ENCODE measurements at regions not wholly inside any gene's neighbourhood (a gene's known extent, or its start where the extent isn't known, plus 50 kb on each side); places are given as distances from the start of the nearest gene placed in this dataset.

DNA sequence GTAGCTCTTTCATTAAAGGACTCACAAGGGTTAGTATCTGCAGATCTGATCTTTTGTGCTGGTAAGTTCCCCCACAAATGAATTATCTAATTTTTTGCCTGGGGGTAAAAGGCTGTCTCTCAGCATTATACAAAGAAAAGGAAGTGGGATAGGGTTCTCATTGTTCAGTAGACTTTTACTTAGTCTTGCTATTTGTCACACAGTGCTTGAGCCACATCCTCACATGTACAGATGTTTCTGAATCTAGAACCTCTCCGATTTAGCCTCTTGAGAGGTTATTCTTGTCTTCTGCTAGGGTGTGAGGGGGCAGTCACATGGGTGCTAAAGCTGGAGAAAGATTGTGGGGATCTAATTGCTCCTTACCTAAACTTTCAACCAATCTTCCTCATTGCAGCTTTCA is 93.0 kb downstream of the SLC41A2 start:
- H3K27me3 ChIP-seq (ENCODE audit: insufficient read depth, low read depth, low read length), result no peaks in the 10 kb centered on the region
- no peak overlapping the region for H2AFZ ChIP-seq (ENCODE audit: low read depth, low read length)
- H3K9me2 ChIP-seq (ENCODE audit: insufficient read depth, low read length), result no peaks in the 10 kb centered on the region
- no peak overlapping the region for H3K4me2 ChIP-seq (ENCODE audit: low read length)
- no peaks in the 10 kb centered on the region for H3F3A ChIP-seq (ENCODE audit: insufficient read depth, low read length, poor library complexity, severe bottlenecking)
- H4K20me1 ChIP-seq (ENCODE audit: insufficient read depth), result no peaks in the 10 kb centered on the region
- H3K36me3 ChIP-seq (ENCODE audit: insufficient read depth, low read length), result no peaks in the 10 kb centered on the region
- no peaks in the 10 kb centered on the region for H3K79me2 ChIP-seq (replicated peaks; ENCODE audit: insufficient read depth, low read length)
- no peak overlapping the region for H3K4me3 ChIP-seq (ENCODE audit: low read length)
- no peak overlapping the region for H3K27ac ChIP-seq (ENCODE audit: low read length)
- TF ChIP-seq, protein P1, sequence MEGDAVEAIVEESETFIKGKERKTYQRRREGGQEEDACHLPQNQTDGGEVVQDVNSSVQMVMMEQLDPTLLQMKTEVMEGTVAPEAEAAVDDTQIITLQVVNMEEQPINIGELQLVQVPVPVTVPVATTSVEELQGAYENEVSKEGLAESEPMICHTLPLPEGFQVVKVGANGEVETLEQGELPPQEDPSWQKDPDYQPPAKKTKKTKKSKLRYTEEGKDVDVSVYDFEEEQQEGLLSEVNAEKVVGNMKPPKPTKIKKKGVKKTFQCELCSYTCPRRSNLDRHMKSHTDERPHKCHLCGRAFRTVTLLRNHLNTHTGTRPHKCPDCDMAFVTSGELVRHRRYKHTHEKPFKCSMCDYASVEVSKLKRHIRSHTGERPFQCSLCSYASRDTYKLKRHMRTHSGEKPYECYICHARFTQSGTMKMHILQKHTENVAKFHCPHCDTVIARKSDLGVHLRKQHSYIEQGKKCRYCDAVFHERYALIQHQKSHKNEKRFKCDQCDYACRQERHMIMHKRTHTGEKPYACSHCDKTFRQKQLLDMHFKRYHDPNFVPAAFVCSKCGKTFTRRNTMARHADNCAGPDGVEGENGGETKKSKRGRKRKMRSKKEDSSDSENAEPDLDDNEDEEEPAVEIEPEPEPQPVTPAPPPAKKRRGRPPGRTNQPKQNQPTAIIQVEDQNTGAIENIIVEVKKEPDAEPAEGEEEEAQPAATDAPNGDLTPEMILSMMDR (IDR thresholded peaks at IDR 0.05; ENCODE audit: poor library complexity, severe bottlenecking), result no peak
- no peak for TF ChIP-seq MXI1 (conservative IDR thresholded peaks at IDR 0.05; ENCODE audit: poor library complexity, severe bottlenecking)
- TF ChIP-seq, protein P2, sequence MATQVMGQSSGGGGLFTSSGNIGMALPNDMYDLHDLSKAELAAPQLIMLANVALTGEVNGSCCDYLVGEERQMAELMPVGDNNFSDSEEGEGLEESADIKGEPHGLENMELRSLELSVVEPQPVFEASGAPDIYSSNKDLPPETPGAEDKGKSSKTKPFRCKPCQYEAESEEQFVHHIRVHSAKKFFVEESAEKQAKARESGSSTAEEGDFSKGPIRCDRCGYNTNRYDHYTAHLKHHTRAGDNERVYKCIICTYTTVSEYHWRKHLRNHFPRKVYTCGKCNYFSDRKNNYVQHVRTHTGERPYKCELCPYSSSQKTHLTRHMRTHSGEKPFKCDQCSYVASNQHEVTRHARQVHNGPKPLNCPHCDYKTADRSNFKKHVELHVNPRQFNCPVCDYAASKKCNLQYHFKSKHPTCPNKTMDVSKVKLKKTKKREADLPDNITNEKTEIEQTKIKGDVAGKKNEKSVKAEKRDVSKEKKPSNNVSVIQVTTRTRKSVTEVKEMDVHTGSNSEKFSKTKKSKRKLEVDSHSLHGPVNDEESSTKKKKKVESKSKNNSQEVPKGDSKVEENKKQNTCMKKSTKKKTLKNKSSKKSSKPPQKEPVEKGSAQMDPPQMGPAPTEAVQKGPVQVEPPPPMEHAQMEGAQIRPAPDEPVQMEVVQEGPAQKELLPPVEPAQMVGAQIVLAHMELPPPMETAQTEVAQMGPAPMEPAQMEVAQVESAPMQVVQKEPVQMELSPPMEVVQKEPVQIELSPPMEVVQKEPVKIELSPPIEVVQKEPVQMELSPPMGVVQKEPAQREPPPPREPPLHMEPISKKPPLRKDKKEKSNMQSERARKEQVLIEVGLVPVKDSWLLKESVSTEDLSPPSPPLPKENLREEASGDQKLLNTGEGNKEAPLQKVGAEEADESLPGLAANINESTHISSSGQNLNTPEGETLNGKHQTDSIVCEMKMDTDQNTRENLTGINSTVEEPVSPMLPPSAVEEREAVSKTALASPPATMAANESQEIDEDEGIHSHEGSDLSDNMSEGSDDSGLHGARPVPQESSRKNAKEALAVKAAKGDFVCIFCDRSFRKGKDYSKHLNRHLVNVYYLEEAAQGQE (IDR thresholded peaks at IDR 0.05; ENCODE audit: borderline replicate concordance), result no peak
- no peak for TF ChIP-seq TAF1 (IDR thresholded peaks at IDR 0.05; ENCODE audit: low read depth)
- no peak overlapping the region for H3K9ac ChIP-seq (ENCODE audit: low read length)
- H3K9me3 ChIP-seq (ENCODE audit: low read length), result no peaks in the 10 kb centered on the region

DNA sequence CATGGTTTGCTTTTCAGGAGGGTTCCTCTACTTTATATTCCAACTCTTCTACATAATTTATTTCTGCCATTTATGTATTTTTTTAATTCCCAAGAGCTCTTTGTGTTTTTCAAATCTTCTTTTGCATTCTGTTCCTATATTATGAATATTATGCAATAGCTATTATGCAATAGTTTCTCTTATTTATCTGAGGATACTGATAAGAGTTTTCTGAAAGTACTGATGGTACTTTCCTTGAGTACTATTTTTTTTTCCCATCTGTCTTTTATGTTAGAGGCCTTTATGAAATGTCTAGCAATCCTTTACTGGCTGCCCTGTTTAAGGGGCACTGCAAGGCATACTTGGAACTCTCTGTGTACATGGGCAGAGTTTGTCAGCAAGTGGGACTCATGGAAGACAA is 93.4 kb downstream of the SLC41A2 start:
- Histone ChIP-seq H3K9me3 (ENCODE audit: low read length) (no peaks in the 10 kb centered on the region), H3K9ac (ENCODE audit: low read length) (no peak overlapping the region), H2AFZ (ENCODE audit: low read depth, low read length) (no peak overlapping the region), H3K27me3 (ENCODE audit: insufficient read depth, low read depth, low read length) (no peaks in the 10 kb centered on the region), H3K4me3 (ENCODE audit: low read length) (no peak overlapping the region), H3K27ac (ENCODE audit: low read length) (no peak overlapping the region), H3K36me3 (ENCODE audit: insufficient read depth, low read length) (no peaks in the 10 kb centered on the region), H3K4me2 (ENCODE audit: low read length) (no peak overlapping the region), H3F3A (ENCODE audit: insufficient read depth, low read length, poor library complexity, severe bottlenecking) (no peaks in the 10 kb centered on the region), H3K9me2 (ENCODE audit: insufficient read depth, low read length) (no peaks in the 10 kb centered on the region), H3K79me2 (replicated peaks; ENCODE audit: insufficient read depth, low read length) (no peaks in the 10 kb centered on the region), H4K20me1 (ENCODE audit: insufficient read depth) (no peaks in the 10 kb centered on the region)
- no peak for TF ChIP-seq SMC3 (conservative IDR thresholded peaks at IDR 0.05; ENCODE audit: poor library complexity)

DNA sequence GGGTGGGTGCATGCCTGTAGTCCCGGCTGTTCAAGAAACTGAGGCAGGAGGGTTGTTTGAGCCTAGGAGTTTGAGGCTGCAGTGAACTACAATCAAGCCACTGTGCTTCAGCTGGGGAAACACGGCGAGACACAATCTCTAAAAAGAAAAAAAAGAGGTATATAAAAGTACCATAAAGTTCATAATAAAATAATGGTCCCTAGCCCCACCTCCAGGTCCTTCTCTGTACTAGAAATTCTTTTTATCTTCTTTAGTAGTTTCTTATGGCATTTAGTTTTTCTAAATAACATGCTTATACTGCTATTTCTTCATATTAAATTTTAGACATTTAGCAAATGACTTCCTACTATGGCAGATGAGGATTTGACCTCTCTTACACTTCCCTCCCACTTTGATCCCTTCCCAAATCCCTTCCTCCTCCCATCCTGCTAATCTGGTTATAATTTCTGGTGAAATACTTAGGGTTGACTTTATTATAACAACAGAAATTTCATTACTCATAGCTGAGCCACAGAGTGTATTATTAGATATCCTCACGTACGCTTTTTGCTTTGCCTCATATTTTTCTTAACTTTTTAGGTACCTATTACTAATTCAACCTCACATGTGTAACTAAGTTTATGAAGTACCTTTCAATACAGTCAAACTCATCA is 94.7 kb downstream of the SLC41A2 start:
- TF ChIP-seq TAF1 (IDR thresholded peaks at IDR 0.05; ENCODE audit: low read depth) (no peak), EZH2 (IDR thresholded peaks at IDR 0.05; ENCODE audit: borderline replicate concordance, insufficient read depth, low read length, poor library complexity, severe bottlenecking) (no peak), POLR2AphosphoS5 (IDR thresholded peaks at IDR 0.05) (no peak), SMC3 (conservative IDR thresholded peaks at IDR 0.05; ENCODE audit: poor library complexity) (no peak), EP300 (conservative IDR thresholded peaks at IDR 0.05; ENCODE audit: poor library complexity, severe bottlenecking) (no peak), MXI1 (conservative IDR thresholded peaks at IDR 0.05; ENCODE audit: poor library complexity, severe bottlenecking) (no peak), RAD21 (conservative IDR thresholded peaks at IDR 0.05) (no peak)
- TF ChIP-seq, protein P2 (IDR thresholded peaks at IDR 0.05; ENCODE audit: borderline replicate concordance), result no peak
- TF ChIP-seq, protein P1 (IDR thresholded peaks at IDR 0.05; ENCODE audit: poor library complexity, severe bottlenecking), result no peak
- Histone ChIP-seq H3F3A (ENCODE audit: insufficient read depth, low read length, poor library complexity, severe bottlenecking) (no peaks in the 10 kb centered on the region), H3K4me2 (ENCODE audit: low read length) (no peak overlapping the region), H3K9me3 (ENCODE audit: low read length) (no peaks in the 10 kb centered on the region), H3K27me3 (ENCODE audit: insufficient read depth, low read depth, low read length) (no peaks in the 10 kb centered on the region), H3K27ac (ENCODE audit: low read length) (no peak overlapping the region), H3K9ac (ENCODE audit: low read length) (no peak overlapping the region), H2AFZ (ENCODE audit: low read depth, low read length) (no peak overlapping the region), H3K36me3 (ENCODE audit: insufficient read depth, low read length) (no peaks in the 10 kb centered on the region), H3K79me2 (replicated peaks; ENCODE audit: insufficient read depth, low read length) (no peaks in the 10 kb centered on the region), H3K4me3 (ENCODE audit: low read length) (no peak overlapping the region), H3K9me2 (ENCODE audit: insufficient read depth, low read length) (no peaks in the 10 kb centered on the region), H4K20me1 (ENCODE audit: insufficient read depth) (no peaks in the 10 kb centered on the region)
